ENCODE measurements at regions not wholly inside any gene's neighbourhood (a gene's known extent, or its start where the extent isn't known, plus 50 kb on each side); places are given as distances from the start of the nearest gene placed in this dataset.

DNA sequence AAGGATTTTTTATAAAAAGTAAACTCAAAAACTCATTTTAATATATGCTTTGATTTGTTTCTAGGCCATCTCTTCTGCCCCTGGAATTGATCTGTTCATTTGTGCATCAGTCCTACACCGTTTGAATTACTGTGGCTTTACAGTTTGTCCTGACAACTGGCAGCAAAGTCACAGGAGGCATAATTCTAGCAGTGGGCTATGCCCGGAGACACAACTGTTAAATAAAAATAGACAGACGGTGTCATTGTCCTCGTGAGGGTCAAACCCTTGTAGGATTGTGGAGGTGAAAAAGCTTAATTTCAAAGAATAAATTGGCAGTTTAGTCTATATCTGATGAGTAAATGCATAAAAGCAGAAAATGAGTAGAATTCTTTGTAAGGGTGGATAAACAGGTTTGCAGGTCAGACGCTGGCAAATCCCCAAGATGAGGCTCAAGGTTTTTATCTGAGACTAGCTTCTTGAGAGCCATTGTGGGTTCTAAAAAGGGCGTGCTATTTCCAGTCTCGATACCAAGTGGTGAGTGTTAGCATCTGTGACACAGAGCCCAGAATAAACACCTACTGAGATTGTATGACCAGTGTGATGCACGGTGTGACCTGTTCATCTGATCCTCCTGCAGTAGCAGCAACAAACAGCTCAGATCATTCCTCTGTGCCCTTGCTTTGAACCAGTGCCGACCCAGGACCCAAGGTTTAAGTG, 51.5 kb upstream of the SLCO3A1 start:
- in situ Hi-C loops (cut with MboI): no loop called here
- TF ChIP-seq RB1 (IDR thresholded peaks at IDR 0.05; ENCODE audit: borderline replicate concordance) (no peak), ZNF622 (IDR thresholded peaks at IDR 0.05) (no peak), BRCA1 (IDR thresholded peaks at IDR 0.05; ENCODE audit: low read depth, low read length) (no peak), POLR2AphosphoS2 (IDR thresholded peaks at IDR 0.05; ENCODE audit: low read depth, low read length) (no peak), NR2F1 (conservative IDR thresholded peaks at IDR 0.05) (no peak), RELA (IDR thresholded peaks at IDR 0.05; ENCODE audit: borderline replicate concordance, partially characterized antibody) (no peak), SMAD5 (IDR thresholded peaks at IDR 0.05; ENCODE audit: low read depth) (no peak), ZNF24 (IDR thresholded peaks at IDR 0.05) (no peak)
- TF ChIP-seq, protein P1, sequence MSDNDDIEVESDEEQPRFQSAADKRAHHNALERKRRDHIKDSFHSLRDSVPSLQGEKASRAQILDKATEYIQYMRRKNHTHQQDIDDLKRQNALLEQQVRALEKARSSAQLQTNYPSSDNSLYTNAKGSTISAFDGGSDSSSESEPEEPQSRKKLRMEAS (IDR thresholded peaks at IDR 0.05; ENCODE audit: low read depth, low read length): no peak
- TF ChIP-seq, protein P2, sequence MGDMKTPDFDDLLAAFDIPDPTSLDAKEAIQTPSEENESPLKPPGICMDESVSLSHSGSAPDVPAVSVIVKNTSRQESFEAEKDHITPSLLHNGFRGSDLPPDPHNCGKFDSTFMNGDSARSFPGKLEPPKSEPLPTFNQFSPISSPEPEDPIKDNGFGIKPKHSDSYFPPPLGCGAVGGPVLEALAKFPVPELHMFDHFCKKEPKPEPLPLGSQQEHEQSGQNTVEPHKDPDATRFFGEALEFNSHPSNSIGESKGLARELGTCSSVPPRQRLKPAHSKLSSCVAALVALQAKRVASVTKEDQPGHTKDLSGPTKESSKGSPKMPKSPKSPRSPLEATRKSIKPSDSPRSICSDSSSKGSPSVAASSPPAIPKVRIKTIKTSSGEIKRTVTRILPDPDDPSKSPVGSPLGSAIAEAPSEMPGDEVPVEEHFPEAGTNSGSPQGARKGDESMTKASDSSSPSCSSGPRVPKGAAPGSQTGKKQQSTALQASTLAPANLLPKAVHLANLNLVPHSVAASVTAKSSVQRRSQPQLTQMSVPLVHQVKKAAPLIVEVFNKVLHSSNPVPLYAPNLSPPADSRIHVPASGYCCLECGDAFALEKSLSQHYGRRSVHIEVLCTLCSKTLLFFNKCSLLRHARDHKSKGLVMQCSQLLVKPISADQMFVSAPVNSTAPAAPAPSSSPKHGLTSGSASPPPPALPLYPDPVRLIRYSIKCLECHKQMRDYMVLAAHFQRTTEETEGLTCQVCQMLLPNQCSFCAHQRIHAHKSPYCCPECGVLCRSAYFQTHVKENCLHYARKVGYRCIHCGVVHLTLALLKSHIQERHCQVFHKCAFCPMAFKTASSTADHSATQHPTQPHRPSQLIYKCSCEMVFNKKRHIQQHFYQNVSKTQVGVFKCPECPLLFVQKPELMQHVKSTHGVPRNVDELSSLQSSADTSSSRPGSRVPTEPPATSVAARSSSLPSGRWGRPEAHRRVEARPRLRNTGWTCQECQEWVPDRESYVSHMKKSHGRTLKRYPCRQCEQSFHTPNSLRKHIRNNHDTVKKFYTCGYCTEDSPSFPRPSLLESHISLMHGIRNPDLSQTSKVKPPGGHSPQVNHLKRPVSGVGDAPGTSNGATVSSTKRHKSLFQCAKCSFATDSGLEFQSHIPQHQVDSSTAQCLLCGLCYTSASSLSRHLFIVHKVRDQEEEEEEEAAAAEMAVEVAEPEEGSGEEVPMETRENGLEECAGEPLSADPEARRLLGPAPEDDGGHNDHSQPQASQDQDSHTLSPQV (IDR thresholded peaks at IDR 0.05): no peak
- TF ChIP-seq, protein P3, sequence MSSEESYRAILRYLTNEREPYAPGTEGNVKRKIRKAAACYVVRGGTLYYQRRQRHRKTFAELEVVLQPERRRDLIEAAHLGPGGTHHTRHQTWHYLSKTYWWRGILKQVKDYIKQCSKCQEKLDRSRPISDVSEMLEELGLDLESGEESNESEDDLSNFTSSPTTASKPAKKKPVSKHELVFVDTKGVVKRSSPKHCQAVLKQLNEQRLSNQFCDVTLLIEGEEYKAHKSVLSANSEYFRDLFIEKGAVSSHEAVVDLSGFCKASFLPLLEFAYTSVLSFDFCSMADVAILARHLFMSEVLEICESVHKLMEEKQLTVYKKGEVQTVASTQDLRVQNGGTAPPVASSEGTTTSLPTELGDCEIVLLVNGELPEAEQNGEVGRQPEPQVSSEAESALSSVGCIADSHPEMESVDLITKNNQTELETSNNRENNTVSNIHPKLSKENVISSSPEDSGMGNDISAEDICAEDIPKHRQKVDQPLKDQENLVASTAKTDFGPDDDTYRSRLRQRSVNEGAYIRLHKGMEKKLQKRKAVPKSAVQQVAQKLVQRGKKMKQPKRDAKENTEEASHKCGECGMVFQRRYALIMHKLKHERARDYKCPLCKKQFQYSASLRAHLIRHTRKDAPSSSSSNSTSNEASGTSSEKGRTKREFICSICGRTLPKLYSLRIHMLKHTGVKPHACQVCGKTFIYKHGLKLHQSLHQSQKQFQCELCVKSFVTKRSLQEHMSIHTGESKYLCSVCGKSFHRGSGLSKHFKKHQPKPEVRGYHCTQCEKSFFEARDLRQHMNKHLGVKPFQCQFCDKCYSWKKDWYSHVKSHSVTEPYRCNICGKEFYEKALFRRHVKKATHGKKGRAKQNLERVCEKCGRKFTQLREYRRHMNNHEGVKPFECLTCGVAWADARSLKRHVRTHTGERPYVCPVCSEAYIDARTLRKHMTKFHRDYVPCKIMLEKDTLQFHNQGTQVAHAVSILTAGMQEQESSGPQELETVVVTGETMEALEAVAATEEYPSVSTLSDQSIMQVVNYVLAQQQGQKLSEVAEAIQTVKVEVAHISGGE (CRISPR knock-in tag; IDR thresholded peaks at IDR 0.05): no peak
- TF ChIP-seq, protein P4, sequence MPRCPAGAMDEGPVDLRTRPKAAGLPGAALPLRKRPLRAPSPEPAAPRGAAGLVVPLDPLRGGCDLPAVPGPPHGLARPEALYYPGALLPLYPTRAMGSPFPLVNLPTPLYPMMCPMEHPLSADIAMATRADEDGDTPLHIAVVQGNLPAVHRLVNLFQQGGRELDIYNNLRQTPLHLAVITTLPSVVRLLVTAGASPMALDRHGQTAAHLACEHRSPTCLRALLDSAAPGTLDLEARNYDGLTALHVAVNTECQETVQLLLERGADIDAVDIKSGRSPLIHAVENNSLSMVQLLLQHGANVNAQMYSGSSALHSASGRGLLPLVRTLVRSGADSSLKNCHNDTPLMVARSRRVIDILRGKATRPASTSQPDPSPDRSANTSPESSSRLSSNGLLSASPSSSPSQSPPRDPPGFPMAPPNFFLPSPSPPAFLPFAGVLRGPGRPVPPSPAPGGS (IDR thresholded peaks at IDR 0.05; ENCODE audit: borderline replicate concordance, insufficient read depth, low read depth, low read length, poor library complexity, severe bottlenecking): no peak
- WGBS (ENCODE audit: insufficient coverage, insufficient replicate concordance, low lambda C conversion rate, missing lambda C conversion rate): 12% methylated on average over 9 of the region's 9 CpGs
- no peak overlapping the region for H2AFZ ChIP-seq (ENCODE audit: control insufficient read depth, low read depth, low read length)
- no peak overlapping the region for H3K27ac ChIP-seq (ENCODE audit: control insufficient read depth, insufficient read depth)
- H3K79me2 ChIP-seq (ENCODE audit: control insufficient read depth, insufficient read depth, low read length): no peaks in the 10 kb centered on the region
- ChIA-PET CTCF (no interaction called here), RAD21 (ENCODE audit: unreplicated experiment) (no interaction called here), POLR2A (no interaction called here), SMC1A (ENCODE audit: uncharacterized antibody, unreplicated experiment) (no interaction called here)
- intact Hi-C loops (cut with micrococcal nuclease; ENCODE audit: unreplicated experiment): no loop called here
- no peaks in the 10 kb centered on the region for H3K9me3 ChIP-seq (replicated peaks; ENCODE audit: control insufficient read depth, insufficient read depth, low read length)
- no peak overlapping the region for H3K4me3 ChIP-seq
- no peak overlapping the region for H3K4me2 ChIP-seq (ENCODE audit: control insufficient read depth, insufficient read depth)
- no peaks in the 10 kb centered on the region for H3K36me3 ChIP-seq (ENCODE audit: control insufficient read depth in 2 of 2, insufficient read depth in 2 of 2, low read length in 1 of 2)
- H3K4me1 ChIP-seq (ENCODE audit: control insufficient read depth, insufficient read depth, low read length): no peaks in the 10 kb centered on the region
- no peaks in the 10 kb centered on the region for H4K20me1 ChIP-seq (ENCODE audit: control insufficient read depth, insufficient read depth)
- no peak for DNase-seq (ENCODE audit: low read depth, low spot score)
- no TSS peak for BruUV-seq (replicated peaks)
- FAIRE-seq: no peak
- ATAC-seq: no peak
- H3K27me3 ChIP-seq (replicated peaks in 1 of 2; ENCODE audit: control insufficient read depth in 2 of 2, insufficient read depth in 2 of 2, low read length in 1 of 2): no peaks in the 10 kb centered on the region
- H3K9ac ChIP-seq (ENCODE audit: control insufficient read depth, insufficient read depth, low read length): no peak overlapping the region
